GM12878 (cell line): ENCODE measurements at regions not wholly inside any gene's neighbourhood (a gene's known extent, or its start where the extent isn't known, plus 50 kb on each side); places are given as distances from the start of the nearest gene placed in this dataset.

Experiments used
- ATAC-seq: fragments of 200-7000 bp; cut with Tn5 transposase; 3 replicates; pipeline ENCODE4 v1.9.1; 2020; ENCODE audit warnings: mild to moderate bottlenecking, moderate library complexity
- BruUV-seq: library from RNA; stranded (reverse); fragments of 400-500 nt; replicated peaks from 2 replicates; lab custom pipeline; 2021; lab: Mats Ljungman, UMichigan
- CTCF ChIA-PET: fragments of 300-600 bp; sonication (Branson Sonifier 250); formaldehyde crosslinking; extraction: SDS; loops from one replicate; lab custom pipeline; 2021; ENCODE audit warnings: inconsistent platforms; lab: Yijun Ruan, JAX
- POLR2A ChIA-PET: fragments of 350-600 bp; formaldehyde crosslinking; extraction: SDS; loops from one replicate; lab custom pipeline; 2021; ENCODE audit warnings: inconsistent platforms; lab: Charles Lee
- RAD21 ChIA-PET: fragments of 300-600 bp; sonication (Branson Sonifier 250); formaldehyde crosslinking; loops from one replicate; lab custom pipeline; 2023; ENCODE audit warnings: antibody characterized with exemption; ENCODE audit not compliant: unreplicated experiment; lab: Charles Lee
- SMC1A ChIA-PET: fragments of 300-600 bp; sonication (Branson Sonifier 250); formaldehyde crosslinking; loops from one replicate; lab custom pipeline; 2023; ENCODE audit not compliant: unreplicated experiment, uncharacterized antibody; lab: Charles Lee
- DNase-seq: peaks from one replicate; pipeline ENCODE4 v3.0.0-alpha.2; 2011; ENCODE audit warnings: low read depth, low spot score
- FAIRE-seq: peaks from 3 replicates; lab custom pipeline; 2011; peaks lifted over from hg19 to GRCh38; lab: Jason Lieb, UNC
- H2AFZ ChIP-seq: 2 replicates; pipeline ENCODE4 v1.6.0; 2011; ENCODE audit warnings: low read depth, low read length, control low read depth; ENCODE audit not compliant: control insufficient read depth
- H3K27ac ChIP-seq: 2 replicates; pipeline ENCODE4 v1.5.1; 2011; ENCODE audit warnings: control low read depth; ENCODE audit not compliant: control insufficient read depth, insufficient read depth
- H3K27me3 ChIP-seq, 2 experiments: replicated peaks in 1 of 2; 2 replicates each; pipeline versions ENCODE4 v1.6.0 to v1.6.1; 2011; ENCODE audit warnings: low read length in 1 of 2; ENCODE audit not compliant: control insufficient read depth in 2 of 2, insufficient read depth in 2 of 2
- H3K36me3 ChIP-seq, 2 experiments: 2 replicates each; pipeline ENCODE4 v1.5.1; 2011; ENCODE audit warnings: low read length in 1 of 2; ENCODE audit not compliant: control insufficient read depth in 2 of 2, insufficient read depth in 2 of 2
- H3K4me1 ChIP-seq: 2 replicates; pipeline ENCODE4 v1.6.1; 2011; ENCODE audit warnings: mild to moderate bottlenecking, low read length, moderate library complexity, mixed read lengths; ENCODE audit not compliant: control insufficient read depth, insufficient read depth
- H3K4me2 ChIP-seq: 2 replicates; pipeline ENCODE4 v1.6.0; 2011; ENCODE audit warnings: control low read depth; ENCODE audit not compliant: control insufficient read depth, insufficient read depth
- H3K4me3 ChIP-seq: fragments of 200-600 bp; sonication (generic); 2 replicates; pipeline ENCODE4 v1.5.1; 2016
- H3K79me2 ChIP-seq: 2 replicates; pipeline ENCODE4 v1.6.0; 2011; ENCODE audit warnings: low read length; ENCODE audit not compliant: control insufficient read depth, insufficient read depth
- H3K9ac ChIP-seq: 2 replicates; pipeline ENCODE4 v1.8.0; 2011; ENCODE audit warnings: low read length, control low read depth, mixed read lengths; ENCODE audit not compliant: control insufficient read depth, insufficient read depth
- H3K9me3 ChIP-seq: replicated peaks from 3 replicates; pipeline ENCODE4 v1.5.1; 2011; ENCODE audit warnings: mild to moderate bottlenecking, low read length; ENCODE audit not compliant: control insufficient read depth, insufficient read depth
- H4K20me1 ChIP-seq: 2 replicates; pipeline ENCODE4 v1.6.0; 2011; ENCODE audit not compliant: control insufficient read depth, insufficient read depth
- EGR1 ChIP-seq, 2 experiments: IDR thresholded peaks; 1 replicate in 1 of 2; 2 replicates in 1 of 2; pipeline ENCODE4 v1.6.1; 2011 to 2012; ENCODE audit warnings: low read depth in 2 of 2, low read length in 2 of 2, borderline replicate concordance in 1 of 2, mild to moderate bottlenecking in 1 of 2, moderate library complexity in 1 of 2
- FOXM1 ChIP-seq: IDR thresholded peaks from 2 replicates; pipeline ENCODE4 v1.6.1; 2012; ENCODE audit warnings: low read depth, mild to moderate bottlenecking, inconsistent platforms, low read length, moderate library complexity
- HDAC2 ChIP-seq: fragments of 200-600 bp; sonication (generic); IDR thresholded peaks from 2 replicates; pipeline ENCODE4 v1.6.1; 2017
- HDAC6 ChIP-seq: fragments of 200-600 bp; sonication (generic); IDR thresholded peaks from one replicate; pipeline ENCODE4 v1.8.0; 2017; ENCODE audit warnings: antibody characterized with exemption; ENCODE audit not compliant: unreplicated experiment
- IRF5 ChIP-seq: fragments of 450-650 bp; IDR thresholded peaks from 2 replicates; pipeline ENCODE4 v1.6.1; 2017; ENCODE audit warnings: borderline replicate concordance
- MEF2B ChIP-seq: fragments of 450-650 bp; IDR thresholded peaks from 2 replicates; pipeline ENCODE4 v1.6.1; 2018; ENCODE audit warnings: mild to moderate bottlenecking, moderate library complexity; ENCODE audit not compliant: partially characterized antibody, poor library complexity, severe bottlenecking
- MTA2 ChIP-seq: fragments of 450-650 bp; IDR thresholded peaks from 2 replicates; pipeline ENCODE4 v1.6.1; 2016; ENCODE audit warnings: low read depth, mild to moderate bottlenecking, moderate library complexity
- RCOR1 ChIP-seq: conservative IDR thresholded peaks from 2 replicates; pipeline ENCODE4 v1.6.1; 2012; ENCODE audit warnings: low read depth, low read length, improper control_type of control experiment
- WRNIP1 ChIP-seq: IDR thresholded peaks from 2 replicates; pipeline ENCODE4 v1.6.1; 2011; ENCODE audit warnings: low read depth, low read length, improper control_type of control experiment, borderline replicate concordance
- WGBS: methylation state at CpG from one replicate; pipeline ENCODE4 v1.1.6; 2016; ENCODE audit warnings: low lambda C conversion rate; ENCODE audit not compliant: insufficient replicate concordance, insufficient coverage; ENCODE audit errors: missing lambda C conversion rate; 5-methylcytosine and 5-hydroxymethylcytosine counted together
- in situ Hi-C: fragments of 300-500 bp; cut with MboI; formaldehyde crosslinking; loops from 9 replicates; pipeline ENCODE4 v1.14.3; 2018; ENCODE audit warnings: mixed read lengths
- intact Hi-C: fragments of 100-400 bp; cut with micrococcal nuclease; formaldehyde crosslinking; loops from one replicate; pipeline ENCODE4 v1.14.2; 2022; ENCODE audit not compliant: unreplicated experiment

GRCh38 chr6:22208026-22208425 is 88.8 kb downstream of the PRL start:
- Histone ChIP-seq H3K9ac (no peak overlapping the region), H3K27me3 (no peaks in the 10 kb centered on the region), H3K4me3 (no peak overlapping the region), H3K4me2 (no peak overlapping the region), H3K36me3 (no peaks in the 10 kb centered on the region), H3K4me1 (no peaks in the 10 kb centered on the region), H4K20me1 (no peaks in the 10 kb centered on the region), H2AFZ (no peak overlapping the region), H3K27ac (no peak overlapping the region), H3K79me2 (no peaks in the 10 kb centered on the region), H3K9me3 (no peaks in the 10 kb centered on the region; the same call in 2 of the 3 replicates)
- ChIA-PET CTCF (no interaction called here), SMC1A (interaction anchor here (1.2 kb wide), 1 partner anchor 9 kb away, joined by 4 read pairs; no protein-coding TSS in a partner anchor), RAD21 (no interaction called here), POLR2A (no interaction called here)
- in situ Hi-C loops: no loop called here
- WGBS: 48% methylated on average over 1 of the region's 1 CpG
- DNase-seq: no peak
- no peak for ATAC-seq
- no TSS peak for BruUV-seq
- no peak for FAIRE-seq
- intact Hi-C loops: no loop called here
- TF ChIP-seq EGR1 (IDR thresholded peaks at IDR 0.05; ENCODE audit: borderline replicate concordance in 1 of 2, low read depth in 2 of 2, low read length in 2 of 2): no peak
- no peak for TF ChIP-seq WRNIP1
- TF ChIP-seq MEF2B: no peak
- TF ChIP-seq HDAC6: no peak
- no peak for TF ChIP-seq IRF5
- no peak for TF ChIP-seq RCOR1
- no peak for TF ChIP-seq MTA2
- TF ChIP-seq HDAC2: no peak
- no peak for TF ChIP-seq FOXM1
